ENCODE measurements at regions not wholly inside any gene's neighbourhood (a gene's known extent, or its start where the extent isn't known, plus 50 kb on each side); places are given as distances from the start of the nearest gene placed in this dataset.

- Histone ChIP-seq H3K4me2 (ENCODE audit: low read depth, low read length, poor library complexity, severe bottlenecking) (no peak overlapping the region), H3K79me2 (ENCODE audit: insufficient read depth, low read length) (no peaks in the 10 kb centered on the region), H4K20me1 (ENCODE audit: insufficient read depth, low read length, poor library complexity, severe bottlenecking) (no peaks in the 10 kb centered on the region), H3K9me3 (ENCODE audit: insufficient read depth, low read depth, low read length) (no peaks in the 10 kb centered on the region), H3F3A (ENCODE audit: low read depth) (no peaks in the 10 kb centered on the region), H3K9me2 (replicated peaks; ENCODE audit: low read depth, low read length) (no peaks in the 10 kb centered on the region), H3K9ac (ENCODE audit: low read depth, low read length, poor library complexity, severe bottlenecking) (no peak overlapping the region), H3K4me3 (ENCODE audit: low read length, poor library complexity, severe bottlenecking) (no peak overlapping the region), H3K27me3 (ENCODE audit: insufficient read depth, low read length, poor library complexity, severe bottlenecking) (no peaks in the 10 kb centered on the region), H3K36me3 (ENCODE audit: insufficient read depth, low read length) (no peaks in the 10 kb centered on the region), H2AFZ (ENCODE audit: low read length) (no peak overlapping the region), H3K4me1 (ENCODE audit: insufficient read depth, low read length, poor library complexity, severe bottlenecking) (no peaks in the 10 kb centered on the region)
- TF ChIP-seq CTCF (conservative IDR thresholded peaks at IDR 0.05; ENCODE audit: low read length) (no peak), EZH2phosphoT487 (IDR thresholded peaks at IDR 0.05; ENCODE audit: borderline replicate concordance) (no peak)
Observed at GRCh38 chr9:26551971-26552370, 340.6 kb downstream of the CAAP1 start.

GRCh38 chr9:26551451-26551850 lies 341.2 kb downstream of the CAAP1 start:
- Histone ChIP-seq H3K9me3 (ENCODE audit: insufficient read depth, low read depth, low read length) (no peaks in the 10 kb centered on the region), H3F3A (ENCODE audit: low read depth) (no peaks in the 10 kb centered on the region), H3K4me1 (ENCODE audit: insufficient read depth, low read length, poor library complexity, severe bottlenecking) (no peaks in the 10 kb centered on the region), H3K36me3 (ENCODE audit: insufficient read depth, low read length) (no peaks in the 10 kb centered on the region), H3K79me2 (ENCODE audit: insufficient read depth, low read length) (no peaks in the 10 kb centered on the region), H3K27me3 (ENCODE audit: insufficient read depth, low read length, poor library complexity, severe bottlenecking) (no peaks in the 10 kb centered on the region), H3K9me2 (replicated peaks; ENCODE audit: low read depth, low read length) (no peaks in the 10 kb centered on the region), H4K20me1 (ENCODE audit: insufficient read depth, low read length, poor library complexity, severe bottlenecking) (no peaks in the 10 kb centered on the region), H2AFZ (ENCODE audit: low read length) (no peak overlapping the region), H3K4me3 (ENCODE audit: low read length, poor library complexity, severe bottlenecking) (no peak overlapping the region), H3K9ac (ENCODE audit: low read depth, low read length, poor library complexity, severe bottlenecking) (no peak overlapping the region), H3K4me2 (ENCODE audit: low read depth, low read length, poor library complexity, severe bottlenecking) (no peak overlapping the region)
- TF ChIP-seq EZH2phosphoT487 (IDR thresholded peaks at IDR 0.05; ENCODE audit: borderline replicate concordance), result no peak
- no peak for TF ChIP-seq CTCF (conservative IDR thresholded peaks at IDR 0.05; ENCODE audit: low read length)

GRCh38 chr9:26548781-26549290 lies 343.8 kb downstream of the CAAP1 start:
- no peak overlapping the region for H3K4me2 ChIP-seq (ENCODE audit: low read depth, low read length, poor library complexity, severe bottlenecking)
- no peaks in the 10 kb centered on the region for H3K79me2 ChIP-seq (ENCODE audit: insufficient read depth, low read length)
- no peak for TF ChIP-seq EZH2phosphoT487 (IDR thresholded peaks at IDR 0.05; ENCODE audit: borderline replicate concordance)
- H3K27me3 ChIP-seq (ENCODE audit: insufficient read depth, low read length, poor library complexity, severe bottlenecking), result no peaks in the 10 kb centered on the region
- no peak overlapping the region for H2AFZ ChIP-seq (ENCODE audit: low read length)
- no peaks in the 10 kb centered on the region for H3K9me2 ChIP-seq (replicated peaks; ENCODE audit: low read depth, low read length)
- no peak overlapping the region for H3K4me3 ChIP-seq (ENCODE audit: low read length, poor library complexity, severe bottlenecking)
- no peaks in the 10 kb centered on the region for H4K20me1 ChIP-seq (ENCODE audit: insufficient read depth, low read length, poor library complexity, severe bottlenecking)
- no peaks in the 10 kb centered on the region for H3K4me1 ChIP-seq (ENCODE audit: insufficient read depth, low read length, poor library complexity, severe bottlenecking)
- H3F3A ChIP-seq (ENCODE audit: low read depth), result no peaks in the 10 kb centered on the region
- H3K9me3 ChIP-seq (ENCODE audit: insufficient read depth, low read depth, low read length), result no peaks in the 10 kb centered on the region
- H3K36me3 ChIP-seq (ENCODE audit: insufficient read depth, low read length), result no peaks in the 10 kb centered on the region
- no peak overlapping the region for H3K9ac ChIP-seq (ENCODE audit: low read depth, low read length, poor library complexity, severe bottlenecking)

- no peaks in the 10 kb centered on the region for H3K4me1 ChIP-seq (ENCODE audit: insufficient read depth, low read length, poor library complexity, severe bottlenecking)
- H3K4me3 ChIP-seq (ENCODE audit: low read length, poor library complexity, severe bottlenecking), result no peak overlapping the region
- H3K9ac ChIP-seq (ENCODE audit: low read depth, low read length, poor library complexity, severe bottlenecking), result no peak overlapping the region
- no peak overlapping the region for H3K4me2 ChIP-seq (ENCODE audit: low read depth, low read length, poor library complexity, severe bottlenecking)
- H3K27me3 ChIP-seq (ENCODE audit: insufficient read depth, low read length, poor library complexity, severe bottlenecking), result no peaks in the 10 kb centered on the region
- H3F3A ChIP-seq (ENCODE audit: low read depth), result no peaks in the 10 kb centered on the region
- no peaks in the 10 kb centered on the region for H3K9me2 ChIP-seq (replicated peaks; ENCODE audit: low read depth, low read length)
- H3K79me2 ChIP-seq (ENCODE audit: insufficient read depth, low read length), result no peaks in the 10 kb centered on the region
- no peaks in the 10 kb centered on the region for H4K20me1 ChIP-seq (ENCODE audit: insufficient read depth, low read length, poor library complexity, severe bottlenecking)
- H3K36me3 ChIP-seq (ENCODE audit: insufficient read depth, low read length), result no peaks in the 10 kb centered on the region
- TF ChIP-seq EZH2phosphoT487 (IDR thresholded peaks at IDR 0.05; ENCODE audit: borderline replicate concordance) (no peak), CTCF (conservative IDR thresholded peaks at IDR 0.05; ENCODE audit: low read length) (no peak)
- H3K9me3 ChIP-seq (ENCODE audit: insufficient read depth, low read depth, low read length), result no peaks in the 10 kb centered on the region
- no peak overlapping the region for H2AFZ ChIP-seq (ENCODE audit: low read length)
Observed at GRCh38 chr9:26539867-26540493, 352.6 kb downstream of the CAAP1 start.
